Caco-2 (cell line): ENCODE measurements at regions not wholly inside any gene's neighbourhood (a gene's known extent, or its start where the extent isn't known, plus 50 kb on each side); places are given as distances from the start of the nearest gene placed in this dataset.

Experiments
- BruUV-seq: library from RNA; stranded (reverse); fragments of 400-500 nt; replicated peaks from 2 replicates; lab custom pipeline; 2021; lab: Mats Ljungman, UMichigan
- CTCF ChIA-PET: fragments of 300-600 bp; sonication (Branson Sonifier 250); formaldehyde crosslinking; loops from one replicate; lab custom pipeline; 2022; ENCODE audit warnings: antibody characterized with exemption; lab: Charles Lee
- POLR2A ChIA-PET: fragments of 300-600 bp; sonication (Branson Sonifier 250); formaldehyde crosslinking; loops from one replicate; lab custom pipeline; 2022; ENCODE audit warnings: antibody characterized with exemption; lab: Charles Lee
- DNase-seq, 2 experiments: peaks; one replicate each; pipeline versions ENCODE4 v3.0.0 to v3.0.0-alpha.2; 2020 to 2022
- H3K27me3 ChIP-seq: replicated peaks from 2 replicates; pipeline ENCODE4 v1.6.0; 2011; ENCODE audit warnings: low read length; ENCODE audit not compliant: control insufficient read depth, insufficient read depth
- H3K36me3 ChIP-seq: 2 replicates; pipeline ENCODE4 v1.5.1; 2011; ENCODE audit warnings: low read length; ENCODE audit not compliant: control insufficient read depth, insufficient read depth
- H3K4me1 ChIP-seq: fragments of 250-450 bp; sonication (Bioruptor Pico); 2 replicates; pipeline ENCODE4 v1.5.1; 2020; ENCODE audit warnings: mild to moderate bottlenecking
- H3K4me3 ChIP-seq: 2 replicates; pipeline ENCODE4 v1.5.1; 2011; ENCODE audit warnings: low read depth, mild to moderate bottlenecking, control low read depth, low read length
- H3K9me3 ChIP-seq: fragments of 250-450 bp; sonication (Bioruptor Pico); 2 replicates; pipeline ENCODE4 v1.5.1; 2020; ENCODE audit warnings: mild to moderate bottlenecking, moderate library complexity
- H3K27ac Mint-ChIP-seq: one replicate; pipeline ENCODE4 v1.8.0; 2022; ENCODE audit warnings: mixed read lengths; ENCODE audit not compliant: unreplicated experiment
- H3K27me3 Mint-ChIP-seq: one replicate; pipeline ENCODE4 v1.8.0; 2022; ENCODE audit warnings: mixed read lengths; ENCODE audit not compliant: insufficient read depth, unreplicated experiment
- H3K36me3 Mint-ChIP-seq: one replicate; pipeline ENCODE4 v1.8.0; 2022; ENCODE audit warnings: mild to moderate bottlenecking, mixed read lengths; ENCODE audit not compliant: insufficient read depth, unreplicated experiment
- H3K4me1 Mint-ChIP-seq: one replicate; pipeline ENCODE4 v1.8.0; 2022; ENCODE audit warnings: low read depth, mixed read lengths; ENCODE audit not compliant: unreplicated experiment
- H3K4me3 Mint-ChIP-seq: one replicate; pipeline ENCODE4 v1.8.0; 2022; ENCODE audit warnings: mild to moderate bottlenecking, moderate library complexity, mixed read lengths; ENCODE audit not compliant: unreplicated experiment
- H3K9me3 Mint-ChIP-seq: one replicate; pipeline ENCODE4 v1.8.0; 2022; ENCODE audit warnings: mixed read lengths; ENCODE audit not compliant: unreplicated experiment
- CTCF ChIP-seq, 2 experiments: fragments of 200-600 bp in 1 of 2; IDR thresholded peaks; 1 replicate in 1 of 2; 2 replicates in 1 of 2; pipeline versions ENCODE4 v1.5.1 to v1.8.0; 2011 to 2022; ENCODE audit warnings: antibody characterized with exemption in 1 of 2, control low read depth in 1 of 2, inconsistent platforms in 1 of 2, low read depth in 1 of 2, low read length in 1 of 2, mild to moderate bottlenecking in 1 of 2, moderate library complexity in 1 of 2; ENCODE audit not compliant: insufficient read depth in 1 of 2, severe bottlenecking in 1 of 2, unreplicated experiment in 1 of 2
- intact Hi-C: fragments of 100-400 bp; cut with micrococcal nuclease; formaldehyde crosslinking; loops from one replicate; pipeline ENCODE4 v1.10.0; 2022; ENCODE audit not compliant: unreplicated experiment

GRCh38 chr16:9260666-9261065, 169.2 kb downstream of the HAPSTR1 start:
- Mint-ChIP-seq H3K27me3 (peaks cover 8% of the 10 kb centered on the region), H3K4me1 (no peaks in the 10 kb centered on the region), H3K9me3 (no peaks in the 10 kb centered on the region), H3K27ac (no peak overlapping the region), H3K36me3 (no peaks in the 10 kb centered on the region), H3K4me3 (no peak overlapping the region)
- ChIA-PET POLR2A (no interaction called here), CTCF (interaction anchor here (0.6 kb wide), 1 partner anchor 687 kb away, joined by 3 read pairs; no protein-coding TSS in a partner anchor)
- DNase-seq, result no peak
- Histone ChIP-seq H3K9me3 (no peaks in the 10 kb centered on the region), H3K4me1 (no peaks in the 10 kb centered on the region), H3K36me3 (no peaks in the 10 kb centered on the region), H3K4me3 (no peak overlapping the region), H3K27me3 (no peaks in the 10 kb centered on the region)
- no peak for TF ChIP-seq CTCF (IDR thresholded peaks at IDR 0.05; ENCODE audit: insufficient read depth in 1 of 2, low read depth in 1 of 2, low read length in 1 of 2, severe bottlenecking in 1 of 2, unreplicated experiment in 1 of 2)
- no TSS peak for BruUV-seq
- intact Hi-C loops, result no loop called here

- Mint-ChIP-seq H3K4me3 (no peak overlapping the region), H3K36me3 (no peaks in the 10 kb centered on the region), H3K27ac (no peak overlapping the region), H3K9me3 (no peaks in the 10 kb centered on the region), H3K27me3 (peaks cover 12% of the 10 kb centered on the region), H3K4me1 (no peaks in the 10 kb centered on the region)
- ChIA-PET CTCF (no interaction called here), POLR2A (no interaction called here)
- TF ChIP-seq CTCF (IDR thresholded peaks at IDR 0.05; ENCODE audit: insufficient read depth in 1 of 2, low read depth in 1 of 2, low read length in 1 of 2, severe bottlenecking in 1 of 2, unreplicated experiment in 1 of 2), result no peak
- intact Hi-C loops, result no loop called here
- no peak for DNase-seq
- Histone ChIP-seq H3K27me3 (no peaks in the 10 kb centered on the region), H3K9me3 (no peaks in the 10 kb centered on the region), H3K4me1 (no peaks in the 10 kb centered on the region), H3K4me3 (no peak overlapping the region), H3K36me3 (no peaks in the 10 kb centered on the region)
- BruUV-seq, result no TSS peak
These were observed 169.9 kb downstream of the HAPSTR1 start for GRCh38 chr16:9261376-9261775.

GRCh38 chr16:9262941-9263715, 171.7 kb downstream of the HAPSTR1 start:
- H3K9me3 ChIP-seq, result no peaks in the 10 kb centered on the region
- POLR2A ChIA-PET, result no interaction called here

More at GRCh38 chr16:9262941-9263715, 171.7 kb downstream of the HAPSTR1 start:
- TF ChIP-seq CTCF (IDR thresholded peaks at IDR 0.05; ENCODE audit: insufficient read depth in 1 of 2, low read depth in 1 of 2, low read length in 1 of 2, severe bottlenecking in 1 of 2, unreplicated experiment in 1 of 2), result no peak
- intact Hi-C loops, result no loop called here
- no peaks in the 10 kb centered on the region for H3K36me3 ChIP-seq
- no peaks in the 10 kb centered on the region; the same call in 1 of the 2 replicates for H3K27me3 ChIP-seq
- Mint-ChIP-seq H3K4me3 (no peak overlapping the region), H3K4me1 (no peaks in the 10 kb centered on the region), H3K36me3 (no peaks in the 10 kb centered on the region), H3K27me3 (peaks cover 19% of the 10 kb centered on the region), H3K9me3 (no peaks in the 10 kb centered on the region), H3K27ac (no peak overlapping the region)
- no peak overlapping the region for H3K4me3 ChIP-seq
- no TSS peak for BruUV-seq
- CTCF ChIA-PET, result interaction anchor here (0.5 kb wide), 1 partner anchor 186 kb away, joined by 3 read pairs; no protein-coding TSS in a partner anchor
- no peak for DNase-seq
- no peaks in the 10 kb centered on the region for H3K4me1 ChIP-seq
